SU-DHL-6 (cell line): ENCODE measurements at regions not wholly inside any gene's neighbourhood (a gene's known extent, or its start where the extent isn't known, plus 50 kb on each side); places are given as distances from the start of the nearest gene placed in this dataset.

Experiments used
- CTCF ChIP-seq: fragments of 200-600 bp; sonication (generic); IDR thresholded peaks from one replicate; pipeline ENCODE4 v1.5.1; 2017; ENCODE audit warnings: antibody characterized with exemption, mild to moderate bottlenecking, low read length, moderate library complexity; ENCODE audit not compliant: insufficient read depth, poor library complexity, severe bottlenecking
- EZH2phosphoT487 ChIP-seq: fragments of 200-600 bp; sonication (generic), shearing (Covaris generic); conservative IDR thresholded peaks from 2 replicates; pipeline ENCODE4 v1.6.1; 2018; ENCODE audit warnings: mild to moderate bottlenecking, antibody characterized with exemption, low read length, moderate library complexity, mixed read lengths

GRCh38 chr6:23655525-23655924, 470.5 kb upstream of the NRSN1 start:
- no peak for TF ChIP-seq CTCF
- no peak for TF ChIP-seq EZH2phosphoT487
